ENCODE measurements at regions not wholly inside any gene's neighbourhood (a gene's known extent, or its start where the extent isn't known, plus 50 kb on each side); places are given as distances from the start of the nearest gene placed in this dataset.
"Not testable (repeated sequence)": the region's sequence is repeated elsewhere in the genome, so short reads cannot be mapped to it uniquely, and the experiment has no call there.

DNA sequence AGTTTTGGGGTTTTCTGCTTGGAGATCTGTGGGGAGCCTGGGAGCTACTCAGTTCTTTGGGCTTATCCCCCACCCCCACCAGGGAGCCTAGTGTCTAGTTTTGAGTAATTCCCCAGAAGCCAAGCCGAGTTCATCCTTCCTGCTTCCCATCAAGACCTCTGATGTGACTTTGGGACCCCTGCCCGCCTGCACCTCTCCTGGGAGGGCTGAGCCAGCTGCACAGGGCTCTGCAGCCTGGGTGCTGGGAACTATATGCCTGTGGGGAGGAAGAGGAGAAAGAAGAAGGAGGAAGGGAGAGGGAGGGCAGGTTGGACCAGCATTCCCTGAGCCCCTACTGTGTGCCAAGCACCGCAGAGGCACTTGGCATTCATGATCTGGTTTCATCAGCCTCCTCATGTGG, 178.9 kb downstream of the TMEM132E start:
- in situ Hi-C loops (cut with HindIII; ENCODE audit: low pct_ligation_motif_present, low pct_unique_long_range_greater_than_20kb, low sequenced_read_pairs): no loop called here

GRCh38 chr17:34757611-34758010, 178.2 kb downstream of the TMEM132E start:
- no peak for DNase-seq
- in situ Hi-C loops (cut with HindIII; ENCODE audit: low pct_ligation_motif_present, low pct_unique_long_range_greater_than_20kb, low sequenced_read_pairs): no loop called here

More for the DNA sequence above, 178.9 kb downstream of the TMEM132E start:
- no peak for DNase-seq

- in situ Hi-C loops (cut with HindIII; ENCODE audit: low pct_ligation_motif_present, low pct_unique_long_range_greater_than_20kb, low sequenced_read_pairs): no loop called here
- no peak for DNase-seq
Observed at GRCh38 chr17:34757106-34757505, 177.7 kb downstream of the TMEM132E start.

DNA sequence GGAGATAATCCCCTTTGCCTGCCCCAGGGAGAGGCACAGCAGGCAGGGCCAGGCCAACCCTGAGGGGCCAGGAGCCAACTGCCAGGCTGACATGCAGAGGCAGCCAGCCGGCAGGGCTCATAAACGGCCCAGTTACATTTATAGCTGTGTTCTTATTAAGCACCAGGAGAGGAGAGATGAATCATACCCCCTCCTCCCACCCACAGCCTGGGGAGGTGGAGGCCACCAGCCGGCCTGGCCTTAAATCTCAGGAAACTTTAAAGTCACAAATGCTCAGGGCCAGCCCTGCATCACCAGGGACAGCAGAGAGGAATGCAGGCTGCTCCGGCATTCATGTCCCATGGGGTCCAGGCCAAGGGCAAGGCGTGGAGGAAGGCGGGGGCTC, 177.2 kb downstream of the TMEM132E start:
- DNase-seq: no peak
- in situ Hi-C loops (cut with HindIII; ENCODE audit: low pct_ligation_motif_present, low pct_unique_long_range_greater_than_20kb, low sequenced_read_pairs): no loop called here

DNA sequence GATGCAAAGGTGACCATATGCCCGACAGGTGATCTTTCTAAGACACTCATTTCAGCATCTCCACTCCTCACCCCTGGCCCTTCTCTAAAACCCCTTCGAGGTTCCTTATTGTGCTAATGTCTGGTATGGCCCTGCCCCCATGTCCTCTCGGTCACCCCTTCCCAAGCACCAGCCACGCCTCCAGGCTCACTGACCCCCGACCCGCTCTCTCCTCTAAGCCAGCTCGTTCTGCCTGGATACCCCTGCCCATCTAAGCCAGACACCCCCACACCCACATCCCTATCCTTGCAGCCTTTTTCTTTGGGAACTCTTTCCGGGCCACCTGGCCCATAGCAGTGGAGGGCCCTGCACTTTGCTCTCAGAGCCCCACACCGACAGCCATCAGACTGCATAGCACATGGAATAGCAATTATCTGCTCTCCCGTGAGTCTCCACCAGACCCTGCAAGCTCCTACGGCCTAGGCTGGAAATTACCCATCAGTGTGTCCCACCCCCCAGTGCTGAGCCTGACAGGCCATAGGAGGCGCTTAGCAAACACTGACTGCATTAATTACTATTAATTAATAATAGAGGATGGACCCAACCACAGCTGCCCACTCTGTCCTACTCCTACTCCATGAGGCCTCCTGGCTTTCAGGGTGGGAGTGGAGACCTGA, 176.7 kb downstream of the TMEM132E start:
- DNase-seq: no peak
- in situ Hi-C loops (cut with HindIII; ENCODE audit: low pct_ligation_motif_present, low pct_unique_long_range_greater_than_20kb, low sequenced_read_pairs): no loop called here

- in situ Hi-C loops (cut with HindIII; ENCODE audit: low pct_ligation_motif_present, low pct_unique_long_range_greater_than_20kb, low sequenced_read_pairs): no loop called here
Observed at GRCh38 chr17:34755371-34755770, 176.0 kb downstream of the TMEM132E start.

GRCh38 chr17:34750004-34750403, 170.6 kb downstream of the TMEM132E start:
- no peak for DNase-seq

More at GRCh38 chr17:34755371-34755770, 176.0 kb downstream of the TMEM132E start:
- no peak for DNase-seq

DNA sequence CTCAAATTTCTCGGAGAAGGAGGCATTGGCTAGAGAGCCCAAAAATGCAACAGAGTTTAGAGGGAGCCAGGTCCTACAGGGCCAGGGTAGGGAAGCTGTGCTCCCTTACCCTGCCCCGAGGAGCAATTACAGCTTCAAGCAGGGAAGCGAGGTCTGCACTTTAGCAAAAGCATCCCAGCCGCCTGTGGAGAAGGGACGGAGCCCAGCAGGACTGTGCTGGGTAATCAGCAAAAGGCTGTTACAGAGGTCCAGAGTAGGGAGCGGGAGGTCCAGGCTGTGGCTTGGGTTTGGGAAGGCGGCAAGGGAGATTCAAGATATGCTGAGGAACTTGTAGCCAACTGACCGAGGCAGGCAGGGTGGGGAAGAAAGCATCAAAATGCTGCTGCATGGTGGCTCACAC, 162.6 kb downstream of the TMEM132E start:
- DNase-seq: no peak
- in situ Hi-C loops (cut with HindIII; ENCODE audit: low pct_ligation_motif_present, low pct_unique_long_range_greater_than_20kb, low sequenced_read_pairs): no loop called here

More at GRCh38 chr17:34750004-34750403, 170.6 kb downstream of the TMEM132E start:
- in situ Hi-C loops (cut with HindIII; ENCODE audit: low pct_ligation_motif_present, low pct_unique_long_range_greater_than_20kb, low sequenced_read_pairs): no loop called here

- DNase-seq: no peak
- in situ Hi-C loops (cut with HindIII; ENCODE audit: low pct_ligation_motif_present, low pct_unique_long_range_greater_than_20kb, low sequenced_read_pairs): no loop called here
Observed at GRCh38 chr17:34740565-34741520, 161.5 kb downstream of the TMEM132E start.

DNA sequence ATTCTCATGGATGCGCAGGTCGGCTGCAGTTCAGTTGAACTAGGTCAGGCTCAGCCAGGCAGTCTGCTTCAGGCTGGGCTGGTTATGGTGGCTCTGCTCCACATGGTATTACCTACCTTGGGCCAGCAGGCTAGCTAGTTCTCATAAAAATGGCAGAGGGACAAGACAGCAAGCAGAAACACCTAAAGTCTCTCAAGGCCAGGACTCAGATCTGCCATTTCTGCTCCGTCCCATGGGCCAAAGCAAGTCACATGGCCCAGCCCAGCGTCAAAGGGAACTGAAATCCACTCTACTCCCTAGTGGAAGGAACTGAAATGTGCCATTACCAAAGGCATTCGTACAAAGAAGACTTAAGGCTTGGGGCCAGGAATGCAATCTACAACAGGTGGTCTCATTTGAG, 160.0 kb downstream of the TMEM132E start:
- DNase-seq: no peak
- in situ Hi-C loops (cut with HindIII; ENCODE audit: low pct_ligation_motif_present, low pct_unique_long_range_greater_than_20kb, low sequenced_read_pairs): no loop called here

- in situ Hi-C loops (cut with HindIII; ENCODE audit: low pct_ligation_motif_present, low pct_unique_long_range_greater_than_20kb, low sequenced_read_pairs); DNase-seq: not testable (repeated sequence)
Observed at GRCh38 chr17:34737673-34738072, 158.3 kb downstream of the TMEM132E start.

- no peak for DNase-seq
- in situ Hi-C loops (cut with HindIII; ENCODE audit: low pct_ligation_motif_present, low pct_unique_long_range_greater_than_20kb, low sequenced_read_pairs): no loop called here
Observed at GRCh38 chr17:34736611-34737010, 157.2 kb downstream of the TMEM132E start.

- in situ Hi-C loops (cut with HindIII; ENCODE audit: low pct_ligation_motif_present, low pct_unique_long_range_greater_than_20kb, low sequenced_read_pairs): no loop called here
- no peak for DNase-seq
Observed at GRCh38 chr17:34733333-34733732, 154.0 kb downstream of the TMEM132E start.

- no peak for DNase-seq
- in situ Hi-C loops (cut with HindIII; ENCODE audit: low pct_ligation_motif_present, low pct_unique_long_range_greater_than_20kb, low sequenced_read_pairs): no loop called here
Observed at GRCh38 chr17:34730816-34731215, 151.4 kb downstream of the TMEM132E start.

GRCh38 chr17:34728771-34729310, 149.5 kb downstream of the TMEM132E start:
- in situ Hi-C loops (cut with HindIII; ENCODE audit: low pct_ligation_motif_present, low pct_unique_long_range_greater_than_20kb, low sequenced_read_pairs): no loop called here
- no peak for DNase-seq

GRCh38 chr17:34727601-34728000, 148.2 kb downstream of the TMEM132E start:
- no peak for DNase-seq
- in situ Hi-C loops (cut with HindIII; ENCODE audit: low pct_ligation_motif_present, low pct_unique_long_range_greater_than_20kb, low sequenced_read_pairs): no loop called here

- in situ Hi-C loops (cut with HindIII; ENCODE audit: low pct_ligation_motif_present, low pct_unique_long_range_greater_than_20kb, low sequenced_read_pairs): no loop called here
- DNase-seq: no peak
Observed at GRCh38 chr17:34726536-34727384, 147.4 kb downstream of the TMEM132E start.

GRCh38 chr17:34725725-34726124, 146.3 kb downstream of the TMEM132E start:
- DNase-seq: no peak
- in situ Hi-C loops (cut with HindIII; ENCODE audit: low pct_ligation_motif_present, low pct_unique_long_range_greater_than_20kb, low sequenced_read_pairs): no loop called here

- in situ Hi-C loops (cut with HindIII; ENCODE audit: low pct_ligation_motif_present, low pct_unique_long_range_greater_than_20kb, low sequenced_read_pairs): no loop called here
- no peak for DNase-seq
Observed at GRCh38 chr17:34725008-34725407, 145.6 kb downstream of the TMEM132E start.

Data from ACHN (cell line).